Neural progenitor cell (in vitro differentiated cells): ENCODE measurements at regions not wholly inside any gene's neighbourhood (a gene's known extent, or its start where the extent isn't known, plus 50 kb on each side); places are given as distances from the start of the nearest gene placed in this dataset.

ENCODE experiments used
- CTCF ChIP-seq: fragments of 200-600 bp; sonication (generic); IDR thresholded peaks from 2 replicates; pipeline ENCODE4 v1.5.1; 2017; ENCODE audit warnings: antibody characterized with exemption, mild to moderate bottlenecking
- EZH2phosphoT487 ChIP-seq: fragments of 200-600 bp; sonication (generic); IDR thresholded peaks from 2 replicates; pipeline ENCODE4 v1.6.1; 2017; ENCODE audit warnings: antibody characterized with exemption

DNA sequence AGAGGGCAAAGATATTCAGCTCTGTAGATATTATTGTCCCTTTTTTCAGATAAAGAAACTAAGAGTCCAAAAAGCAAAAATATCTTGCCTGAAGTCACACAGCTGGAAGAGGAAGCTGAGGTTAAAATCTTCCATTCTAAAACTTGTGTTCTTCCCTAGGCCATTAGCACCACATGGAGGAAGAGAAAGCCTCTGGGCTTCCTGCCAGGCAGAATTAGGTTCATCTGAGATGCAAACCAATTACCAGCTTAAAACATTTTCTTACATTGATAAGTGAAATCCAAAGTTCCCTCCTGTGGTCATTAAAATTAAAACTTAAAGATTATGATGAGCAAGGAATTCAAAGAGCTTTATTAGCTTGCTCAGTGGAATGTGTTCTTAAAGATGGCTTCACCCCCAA is 235.3 kb upstream of the SETMAR start:
- no peak for TF ChIP-seq CTCF
- no peak for TF ChIP-seq EZH2phosphoT487
